H9 (cell line): ENCODE measurements at regions not wholly inside any gene's neighbourhood (a gene's known extent, or its start where the extent isn't known, plus 50 kb on each side); places are given as distances from the start of the nearest gene placed in this dataset.
A peak's percentile ranks its signal among the peaks of the same experiment; 100 is the strongest.

Experiments used
- DNase-seq: peaks from one replicate; pipeline ENCODE4 v3.0.0-alpha.2; 2017
- H2AFZ ChIP-seq: one replicate; pipeline ENCODE4 v1.6.1; 2013; ENCODE audit warnings: mild to moderate bottlenecking, low read length, control low read depth, moderate library complexity
- H2AK5ac ChIP-seq: 2 replicates; pipeline ENCODE4 v1.6.1; 2013; ENCODE audit warnings: low read length, control low read depth, mixed read lengths; ENCODE audit not compliant: insufficient read length
- H2BK120ac ChIP-seq: one replicate; pipeline ENCODE4 v1.6.1; 2013; ENCODE audit warnings: low read depth, mild to moderate bottlenecking, low read length, control low read depth, inconsistent platforms; ENCODE audit not compliant: poor library complexity, severe bottlenecking
- H2BK12ac ChIP-seq: 2 replicates; pipeline ENCODE4 v1.6.1; 2013; ENCODE audit warnings: low read length, control low read depth, mixed read lengths, low read depth; ENCODE audit not compliant: insufficient read length
- H2BK15ac ChIP-seq: 2 replicates; pipeline ENCODE4 v1.6.1; 2013; ENCODE audit warnings: low read depth, low read length, control low read depth
- H2BK20ac ChIP-seq: one replicate; pipeline ENCODE4 v1.6.1; 2013; ENCODE audit warnings: low read depth, mild to moderate bottlenecking, low read length, control low read depth, inconsistent platforms; ENCODE audit not compliant: poor library complexity, severe bottlenecking
- H2BK5ac ChIP-seq: 2 replicates; pipeline ENCODE4 v1.6.1; 2013; ENCODE audit warnings: low read length, control low read depth, mixed read lengths; ENCODE audit not compliant: insufficient read length
- H3K14ac ChIP-seq: 2 replicates; pipeline ENCODE4 v1.6.1; 2013; ENCODE audit warnings: low read length, control low read depth; ENCODE audit not compliant: insufficient read depth
- H3K18ac ChIP-seq: 2 replicates; pipeline ENCODE4 v1.6.1; 2013; ENCODE audit warnings: low read depth, mild to moderate bottlenecking, mixed read lengths, low read length, control low read depth; ENCODE audit not compliant: insufficient read length
- H3K23ac ChIP-seq: 2 replicates; pipeline ENCODE4 v1.6.1; 2013; ENCODE audit warnings: low read length, control low read depth, mixed read lengths, low read depth; ENCODE audit not compliant: insufficient read length
- H3K23me2 ChIP-seq: 2 replicates; pipeline ENCODE4 v1.6.1; 2013; ENCODE audit warnings: low read depth, mild to moderate bottlenecking, mixed read lengths, low read length, control low read depth; ENCODE audit not compliant: insufficient read length, poor library complexity, severe bottlenecking
- H3K27ac ChIP-seq: 2 replicates; pipeline ENCODE4 v1.5.1; 2013; ENCODE audit warnings: low read length, control low read depth, mixed read lengths, low read depth; ENCODE audit not compliant: insufficient read length
- H3K27me3 ChIP-seq: 2 replicates; pipeline ENCODE4 v1.6.1; 2013; ENCODE audit warnings: low read length, control low read depth, inconsistent platforms; ENCODE audit not compliant: insufficient read depth
- H3K4ac ChIP-seq: 2 replicates; pipeline ENCODE4 v1.6.1; 2013; ENCODE audit warnings: low read depth, mild to moderate bottlenecking, control low read depth, inconsistent platforms, low read length, moderate library complexity
- H3K4me1 ChIP-seq: 2 replicates; pipeline ENCODE4 v1.6.1; 2013; ENCODE audit warnings: low read length, control low read depth, inconsistent platforms; ENCODE audit not compliant: insufficient read depth
- H3K4me2 ChIP-seq: 2 replicates; pipeline ENCODE4 v1.6.1; 2013; ENCODE audit warnings: low read length, control low read depth, mixed read lengths; ENCODE audit not compliant: insufficient read length, insufficient read depth
- H3K56ac ChIP-seq: 2 replicates; pipeline ENCODE4 v1.6.1; 2013; ENCODE audit warnings: low read depth, mild to moderate bottlenecking, mixed read lengths, low read length, control low read depth; ENCODE audit not compliant: insufficient read length
- H3K79me1 ChIP-seq: 2 replicates; pipeline ENCODE4 v1.6.1; 2013; ENCODE audit warnings: low read depth, mild to moderate bottlenecking, moderate library complexity, low read length, control low read depth, inconsistent platforms; ENCODE audit not compliant: insufficient read depth, poor library complexity, severe bottlenecking
- H3K79me2 ChIP-seq: 2 replicates; pipeline ENCODE4 v1.6.1; 2013; ENCODE audit warnings: low read length, control low read depth, inconsistent platforms; ENCODE audit not compliant: insufficient read depth
- H3K9ac ChIP-seq: 2 replicates; pipeline ENCODE4 v1.6.1; 2013; ENCODE audit warnings: low read length, control low read depth, mixed read lengths; ENCODE audit not compliant: insufficient read length; ENCODE audit errors: extremely low read depth
- H3K9me3 ChIP-seq: one replicate; pipeline ENCODE4 v1.6.1; 2013; ENCODE audit warnings: low read depth, low read length, inconsistent platforms; ENCODE audit not compliant: control insufficient read depth
- H3T11ph ChIP-seq: one replicate; pipeline ENCODE4 v1.6.1; 2013; ENCODE audit warnings: mild to moderate bottlenecking, low read length, control low read depth, inconsistent platforms
- H4K20me1 ChIP-seq: one replicate; pipeline ENCODE4 v1.6.1; 2013; ENCODE audit not compliant: control insufficient read depth, insufficient read length, insufficient read depth
- H4K5ac ChIP-seq: 2 replicates; pipeline ENCODE4 v1.6.1; 2013; ENCODE audit warnings: low read depth, mild to moderate bottlenecking, mixed read lengths, low read length, control low read depth; ENCODE audit not compliant: insufficient read length
- H4K8ac ChIP-seq: replicated peaks from 2 replicates; pipeline ENCODE4 v1.6.1; 2013; ENCODE audit warnings: low read length, control low read depth, mixed read lengths, low read depth; ENCODE audit not compliant: insufficient read length
- H4K91ac ChIP-seq: 2 replicates; pipeline ENCODE4 v1.6.1; 2013; ENCODE audit warnings: low read depth, mild to moderate bottlenecking, moderate library complexity, mixed read lengths, low read length, control low read depth; ENCODE audit not compliant: insufficient read length
- H3K27ac Mint-ChIP-seq, 3 experiments: 2 replicates in 2 of 3; 3 replicates in 1 of 3; pipeline ENCODE4 v1.8.0; 2020 to 2021; ENCODE audit warnings: mixed read lengths in 3 of 3, mild to moderate bottlenecking in 1 of 3, moderate library complexity in 1 of 3
- H3K27me3 Mint-ChIP-seq: 2 replicates; pipeline ENCODE4 v1.8.0; 2021; ENCODE audit warnings: low read depth, mild to moderate bottlenecking, moderate library complexity, mixed read lengths
- H3K36me3 Mint-ChIP-seq, 3 experiments: 2 replicates in 2 of 3; 3 replicates in 1 of 3; pipeline ENCODE4 v1.8.0; 2020 to 2021; ENCODE audit warnings: low read depth in 3 of 3, mixed read lengths in 3 of 3; ENCODE audit not compliant: insufficient read depth in 1 of 3
- H3K4me1 Mint-ChIP-seq, 2 experiments: 2 replicates each; pipeline ENCODE4 v1.8.0; 2020; ENCODE audit warnings: mixed read lengths in 2 of 2
- H3K4me3 Mint-ChIP-seq, 2 experiments: 2 replicates in 1 of 2; 3 replicates in 1 of 2; pipeline ENCODE4 v1.8.0; 2020 to 2021; ENCODE audit warnings: mild to moderate bottlenecking in 2 of 2, mixed read lengths in 2 of 2, moderate library complexity in 1 of 2
- H3K9me3 Mint-ChIP-seq, 2 experiments: 2 replicates in 1 of 2; 3 replicates in 1 of 2; pipeline ENCODE4 v1.8.0; 2020; ENCODE audit warnings: mild to moderate bottlenecking in 2 of 2, mixed read lengths in 2 of 2, moderate library complexity in 1 of 2
- CTCF ChIP-seq: fragments of 200-600 bp; sonication (generic); conservative IDR thresholded peaks from 3 replicates; pipeline ENCODE4 v1.8.0; 2021; ENCODE audit warnings: antibody characterized with exemption, mild to moderate bottlenecking
- whole genome bisulfite sequencing: extraction: QIAGEN DNeasy Blood & Tissue Kit; methylation state at CpG from one replicate; pipeline ENCODE4 v1.1.7; 2013; ENCODE audit warnings: missing lambda C conversion rate, low lambda C conversion rate, mixed read lengths; ENCODE audit not compliant: insufficient read length; ENCODE audit errors: extremely low coverage; 5-methylcytosine and 5-hydroxymethylcytosine counted together

GRCh38 chr7:153091477-153091876 lies 331.9 kb downstream of the ACTR3B start:
- Mint-ChIP-seq H3K27me3 (no peaks in the 10 kb centered on the region; the same call in 1 of the 2 replicates), H3K27ac (no peak overlapping the region), H3K4me1 (peaks cover 6 to 7% of the 10 kb centered on the region in 2 experiments), H3K9me3 (peaks cover 11 to 13% of the 10 kb centered on the region in 2 experiments), H3K4me3 (no peak overlapping the region), H3K36me3 (peaks cover 2 to 6% (median 2%) of the 10 kb centered on the region in 3 experiments; a peak in 5 of 7 replicates)
- no peak overlapping the region for H3K27ac ChIP-seq
- H3K4ac ChIP-seq: no peak overlapping the region
- no peaks in the 10 kb centered on the region for H4K20me1 ChIP-seq
- H3K56ac ChIP-seq: no peak overlapping the region
- H4K91ac ChIP-seq: no peak overlapping the region
- no peaks in the 10 kb centered on the region for H3K79me1 ChIP-seq
- H3T11ph ChIP-seq: no peak overlapping the region
- no peak overlapping the region for H4K5ac ChIP-seq
- no peak overlapping the region for H3K4me2 ChIP-seq
- no peak overlapping the region for H2BK20ac ChIP-seq
- no peaks in the 10 kb centered on the region for H3K27me3 ChIP-seq
- H3K79me2 ChIP-seq: no peaks in the 10 kb centered on the region
- DNase-seq: no peak
- no peak overlapping the region for H2BK120ac ChIP-seq
- H3K23ac ChIP-seq: no peak overlapping the region
- peak overlapping the region; percentile 29 for H3K14ac ChIP-seq
- H3K9ac ChIP-seq: no peak overlapping the region
- no peak overlapping the region for H2BK12ac ChIP-seq
- no peaks in the 10 kb centered on the region for H3K9me3 ChIP-seq
- peak overlapping the region; percentile 66 for H2AFZ ChIP-seq
- H2BK15ac ChIP-seq: no peak overlapping the region
- no peak overlapping the region for H3K18ac ChIP-seq
- no peak overlapping the region for H4K8ac ChIP-seq
- WGBS: no CpG with 5 or more reads among the region's 13 CpGs
- TF ChIP-seq CTCF: no peak
- no peak overlapping the region for H2BK5ac ChIP-seq
- no peaks in the 10 kb centered on the region; the same call in 1 of the 2 replicates for H3K4me1 ChIP-seq
- no peak overlapping the region for H2AK5ac ChIP-seq
- H3K23me2 ChIP-seq: no peaks in the 10 kb centered on the region
